SK-N-SH treated with all-trans-retinoic acid at 6 μM for 48 hours (cell line): ENCODE measurements at regions not wholly inside any gene's neighbourhood (a gene's known extent, or its start where the extent isn't known, plus 50 kb on each side); places are given as distances from the start of the nearest gene placed in this dataset.

Experiments used
- ATAC-seq: fragments of 200-7000 bp; cut with Tn5 transposase; 3 replicates; pipeline ENCODE4 v1.9.1; 2020; ENCODE audit warnings: mild to moderate bottlenecking, moderate library complexity
- ARNTL ChIP-seq: fragments of 450-650 bp; formaldehyde crosslinking; IDR thresholded peaks from 2 replicates; pipeline ENCODE4 v1.5.0; 2020; ENCODE audit warnings: low read depth, mild to moderate bottlenecking, moderate library complexity, borderline replicate concordance
- BACH2 ChIP-seq: fragments of 250-450 bp; sonication (Bioruptor Pico); IDR thresholded peaks from 2 replicates; pipeline ENCODE4 v1.9.0; 2021; ENCODE audit warnings: mild to moderate bottlenecking, borderline replicate concordance
- CREB5 ChIP-seq: fragments of 250-450 bp; sonication (Bioruptor Pico); IDR thresholded peaks from 2 replicates; pipeline ENCODE4 v1.5.1; 2020; ENCODE audit warnings: low read depth, mild to moderate bottlenecking, moderate library complexity
- CSDC2 ChIP-seq: fragments of 250-450 bp; sonication (Bioruptor Pico); IDR thresholded peaks from 2 replicates; pipeline ENCODE4 v1.5.0; 2020; ENCODE audit warnings: mild to moderate bottlenecking, moderate library complexity
- CSRNP3 ChIP-seq: fragments of 250-450 bp; sonication (Bioruptor Pico); IDR thresholded peaks from 2 replicates; pipeline ENCODE4 v1.5.1; 2021; ENCODE audit warnings: mild to moderate bottlenecking, moderate library complexity
- ESRRG ChIP-seq: fragments of 250-450 bp; sonication (Bioruptor Pico); IDR thresholded peaks from 2 replicates; pipeline ENCODE4 v1.6.1; 2021; ENCODE audit warnings: mild to moderate bottlenecking
- GLIS3 ChIP-seq: fragments of 250-450 bp; sonication (Bioruptor Pico); IDR thresholded peaks from 2 replicates; pipeline ENCODE4 v1.5.0; 2020; ENCODE audit warnings: mild to moderate bottlenecking, moderate library complexity
- OSR1 ChIP-seq: fragments of 250-450 bp; sonication (Bioruptor Pico); IDR thresholded peaks from 2 replicates; pipeline ENCODE4 v1.8.0; 2022; ENCODE audit warnings: moderate library complexity, mild to moderate bottlenecking, inconsistent platforms
- PATZ1 ChIP-seq: fragments of 250-450 bp; sonication (Bioruptor Pico); IDR thresholded peaks from 2 replicates; pipeline ENCODE4 v1.8.0; 2020; ENCODE audit warnings: mild to moderate bottlenecking, moderate library complexity, borderline replicate concordance
- PPARA ChIP-seq: fragments of 250-450 bp; sonication (Bioruptor Pico); IDR thresholded peaks from 2 replicates; pipeline ENCODE4 v1.5.0; 2020; ENCODE audit warnings: mild to moderate bottlenecking, borderline replicate concordance
- RARB ChIP-seq: fragments of 250-450 bp; sonication (Bioruptor Pico); IDR thresholded peaks from 2 replicates; pipeline ENCODE4 v1.8.0; 2021; ENCODE audit warnings: mild to moderate bottlenecking, moderate library complexity
- SNAI2 ChIP-seq: fragments of 250-450 bp; sonication (Bioruptor Pico); IDR thresholded peaks from 2 replicates; pipeline ENCODE4 v1.5.0; 2020; ENCODE audit warnings: mild to moderate bottlenecking, moderate library complexity
- TCF4 ChIP-seq: fragments of 250-450 bp; sonication (Bioruptor Pico); IDR thresholded peaks from 2 replicates; pipeline ENCODE4 v1.8.0; 2021; ENCODE audit warnings: mild to moderate bottlenecking, moderate library complexity, borderline replicate concordance
- ZC3H10 ChIP-seq: fragments of 250-450 bp; sonication (Bioruptor Pico); IDR thresholded peaks from 2 replicates; pipeline ENCODE4 v1.5.1; 2021; ENCODE audit warnings: mild to moderate bottlenecking, moderate library complexity
- ZFP3 ChIP-seq: fragments of 250-450 bp; sonication (Bioruptor Pico); IDR thresholded peaks from 2 replicates; pipeline ENCODE4 v1.5.0; 2020; ENCODE audit warnings: mild to moderate bottlenecking, moderate library complexity
- ZFP30 ChIP-seq: fragments of 450-650 bp; formaldehyde crosslinking; IDR thresholded peaks from 2 replicates; pipeline ENCODE4 v1.5.0; 2022; ENCODE audit warnings: mild to moderate bottlenecking, moderate library complexity
- ZNF70 ChIP-seq: fragments of 450-650 bp; formaldehyde crosslinking; IDR thresholded peaks from 2 replicates; pipeline ENCODE4 v1.5.0; 2020; ENCODE audit warnings: mild to moderate bottlenecking, moderate library complexity
- ZNF8 ChIP-seq: fragments of 450-650 bp; formaldehyde crosslinking; IDR thresholded peaks from 2 replicates; pipeline ENCODE4 v1.5.0; 2020; ENCODE audit warnings: mild to moderate bottlenecking, moderate library complexity
- TF ChIP-seq, protein P1 (sequence below): fragments of 250-450 bp; sonication (Bioruptor Pico); IDR thresholded peaks from 2 replicates; pipeline ENCODE4 v1.8.0; 2021; ENCODE audit warnings: low read depth, mild to moderate bottlenecking, moderate library complexity, borderline replicate concordance
- TF ChIP-seq, protein P2 (sequence below): fragments of 250-450 bp; sonication (Bioruptor Pico); IDR thresholded peaks from 2 replicates; pipeline ENCODE4 v1.5.0; 2020; ENCODE audit warnings: mild to moderate bottlenecking, moderate library complexity

- no peak for TF ChIP-seq GLIS3 (CRISPR knock-in tag)
- no peak for TF ChIP-seq OSR1 (CRISPR knock-in tag)
- TF ChIP-seq PATZ1: no peak
- TF ChIP-seq CSDC2 (CRISPR knock-in tag): no peak
- TF ChIP-seq ZFP3 (CRISPR knock-in tag): no peak
- no peak for TF ChIP-seq TCF4 (CRISPR knock-in tag)
- TF ChIP-seq PPARA (CRISPR knock-in tag): no peak
- TF ChIP-seq ZFP30 (CRISPR knock-in tag): no peak
- TF ChIP-seq, protein P1, sequence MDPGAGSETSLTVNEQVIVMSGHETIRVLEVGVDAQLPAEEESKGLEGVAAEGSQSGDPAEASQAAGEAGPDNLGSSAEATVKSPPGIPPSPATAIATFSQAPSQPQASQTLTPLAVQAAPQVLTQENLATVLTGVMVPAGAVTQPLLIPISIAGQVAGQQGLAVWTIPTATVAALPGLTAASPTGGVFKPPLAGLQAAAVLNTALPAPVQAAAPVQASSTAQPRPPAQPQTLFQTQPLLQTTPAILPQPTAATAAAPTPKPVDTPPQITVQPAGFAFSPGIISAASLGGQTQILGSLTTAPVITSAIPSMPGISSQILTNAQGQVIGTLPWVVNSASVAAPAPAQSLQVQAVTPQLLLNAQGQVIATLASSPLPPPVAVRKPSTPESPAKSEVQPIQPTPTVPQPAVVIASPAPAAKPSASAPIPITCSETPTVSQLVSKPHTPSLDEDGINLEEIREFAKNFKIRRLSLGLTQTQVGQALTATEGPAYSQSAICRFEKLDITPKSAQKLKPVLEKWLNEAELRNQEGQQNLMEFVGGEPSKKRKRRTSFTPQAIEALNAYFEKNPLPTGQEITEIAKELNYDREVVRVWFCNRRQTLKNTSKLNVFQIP: no peak
- TF ChIP-seq ARNTL: no peak
- TF ChIP-seq CREB5 (CRISPR knock-in tag): no peak
- no peak for TF ChIP-seq ZNF70 (CRISPR knock-in tag)
- TF ChIP-seq ESRRG (CRISPR knock-in tag): no peak
- TF ChIP-seq, protein P2, sequence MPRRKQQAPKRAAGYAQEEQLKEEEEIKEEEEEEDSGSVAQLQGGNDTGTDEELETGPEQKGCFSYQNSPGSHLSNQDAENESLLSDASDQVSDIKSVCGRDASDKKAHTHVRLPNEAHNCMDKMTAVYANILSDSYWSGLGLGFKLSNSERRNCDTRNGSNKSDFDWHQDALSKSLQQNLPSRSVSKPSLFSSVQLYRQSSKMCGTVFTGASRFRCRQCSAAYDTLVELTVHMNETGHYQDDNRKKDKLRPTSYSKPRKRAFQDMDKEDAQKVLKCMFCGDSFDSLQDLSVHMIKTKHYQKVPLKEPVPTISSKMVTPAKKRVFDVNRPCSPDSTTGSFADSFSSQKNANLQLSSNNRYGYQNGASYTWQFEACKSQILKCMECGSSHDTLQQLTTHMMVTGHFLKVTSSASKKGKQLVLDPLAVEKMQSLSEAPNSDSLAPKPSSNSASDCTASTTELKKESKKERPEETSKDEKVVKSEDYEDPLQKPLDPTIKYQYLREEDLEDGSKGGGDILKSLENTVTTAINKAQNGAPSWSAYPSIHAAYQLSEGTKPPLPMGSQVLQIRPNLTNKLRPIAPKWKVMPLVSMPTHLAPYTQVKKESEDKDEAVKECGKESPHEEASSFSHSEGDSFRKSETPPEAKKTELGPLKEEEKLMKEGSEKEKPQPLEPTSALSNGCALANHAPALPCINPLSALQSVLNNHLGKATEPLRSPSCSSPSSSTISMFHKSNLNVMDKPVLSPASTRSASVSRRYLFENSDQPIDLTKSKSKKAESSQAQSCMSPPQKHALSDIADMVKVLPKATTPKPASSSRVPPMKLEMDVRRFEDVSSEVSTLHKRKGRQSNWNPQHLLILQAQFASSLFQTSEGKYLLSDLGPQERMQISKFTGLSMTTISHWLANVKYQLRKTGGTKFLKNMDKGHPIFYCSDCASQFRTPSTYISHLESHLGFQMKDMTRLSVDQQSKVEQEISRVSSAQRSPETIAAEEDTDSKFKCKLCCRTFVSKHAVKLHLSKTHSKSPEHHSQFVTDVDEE (CRISPR knock-in tag): no peak
- TF ChIP-seq CSRNP3 (CRISPR knock-in tag): no peak
- no peak for TF ChIP-seq BACH2 (CRISPR knock-in tag)
- no peak for TF ChIP-seq RARB (CRISPR knock-in tag)
- TF ChIP-seq SNAI2: no peak
- TF ChIP-seq ZC3H10 (CRISPR knock-in tag): no peak
- ATAC-seq: no peak
These were observed 156.7 kb upstream of the ATP11B start for GRCh38 chr3:182636646-182637045.

GRCh38 chr3:182637350-182638110 lies 155.8 kb upstream of the ATP11B start:
- ATAC-seq: no peak
- TF ChIP-seq CSRNP3 (CRISPR knock-in tag) (no peak), ZFP30 (CRISPR knock-in tag) (no peak), CSDC2 (CRISPR knock-in tag) (no peak), ZC3H10 (CRISPR knock-in tag) (no peak), RARB (CRISPR knock-in tag) (no peak), ZFP3 (CRISPR knock-in tag) (no peak), ZNF8 (CRISPR knock-in tag) (no peak), PATZ1 (no peak), ESRRG (CRISPR knock-in tag) (no peak), ZNF70 (CRISPR knock-in tag) (no peak), ARNTL (no peak), BACH2 (CRISPR knock-in tag) (no peak)
- TF ChIP-seq, protein P1: no peak
- TF ChIP-seq, protein P2 (CRISPR knock-in tag): no peak
